GM12878 (cell line): ENCODE measurements at regions not wholly inside any gene's neighbourhood (a gene's known extent, or its start where the extent isn't known, plus 50 kb on each side); places are given as distances from the start of the nearest gene placed in this dataset.

Experiments used
- ATAC-seq: fragments of 200-7000 bp; cut with Tn5 transposase; 3 replicates; pipeline ENCODE4 v1.9.1; 2020; ENCODE audit warnings: mild to moderate bottlenecking, moderate library complexity
- BruUV-seq: library from RNA; stranded (reverse); fragments of 400-500 nt; replicated peaks from 2 replicates; lab custom pipeline; 2021; lab: Mats Ljungman, UMichigan
- CTCF ChIA-PET: fragments of 300-600 bp; sonication (Branson Sonifier 250); formaldehyde crosslinking; extraction: SDS; loops from one replicate; lab custom pipeline; 2021; ENCODE audit warnings: inconsistent platforms; lab: Yijun Ruan, JAX
- POLR2A ChIA-PET: fragments of 350-600 bp; formaldehyde crosslinking; extraction: SDS; loops from one replicate; lab custom pipeline; 2021; ENCODE audit warnings: inconsistent platforms; lab: Charles Lee
- RAD21 ChIA-PET: fragments of 300-600 bp; sonication (Branson Sonifier 250); formaldehyde crosslinking; loops from one replicate; lab custom pipeline; 2023; ENCODE audit warnings: antibody characterized with exemption; ENCODE audit not compliant: unreplicated experiment; lab: Charles Lee
- SMC1A ChIA-PET: fragments of 300-600 bp; sonication (Branson Sonifier 250); formaldehyde crosslinking; loops from one replicate; lab custom pipeline; 2023; ENCODE audit not compliant: unreplicated experiment, uncharacterized antibody; lab: Charles Lee
- DNase-seq: peaks from one replicate; pipeline ENCODE4 v3.0.0-alpha.2; 2011; ENCODE audit warnings: low read depth, low spot score
- FAIRE-seq: peaks from 3 replicates; lab custom pipeline; 2011; peaks lifted over from hg19 to GRCh38; lab: Jason Lieb, UNC
- H2AFZ ChIP-seq: 2 replicates; pipeline ENCODE4 v1.6.0; 2011; ENCODE audit warnings: low read depth, low read length, control low read depth; ENCODE audit not compliant: control insufficient read depth
- H3K27ac ChIP-seq: 2 replicates; pipeline ENCODE4 v1.5.1; 2011; ENCODE audit warnings: control low read depth; ENCODE audit not compliant: control insufficient read depth, insufficient read depth
- H3K27me3 ChIP-seq, 2 experiments: replicated peaks in 1 of 2; 2 replicates each; pipeline versions ENCODE4 v1.6.0 to v1.6.1; 2011; ENCODE audit warnings: low read length in 1 of 2; ENCODE audit not compliant: control insufficient read depth in 2 of 2, insufficient read depth in 2 of 2
- H3K36me3 ChIP-seq, 2 experiments: 2 replicates each; pipeline ENCODE4 v1.5.1; 2011; ENCODE audit warnings: low read length in 1 of 2; ENCODE audit not compliant: control insufficient read depth in 2 of 2, insufficient read depth in 2 of 2
- H3K4me1 ChIP-seq: 2 replicates; pipeline ENCODE4 v1.6.1; 2011; ENCODE audit warnings: mild to moderate bottlenecking, low read length, moderate library complexity, mixed read lengths; ENCODE audit not compliant: control insufficient read depth, insufficient read depth
- H3K4me2 ChIP-seq: 2 replicates; pipeline ENCODE4 v1.6.0; 2011; ENCODE audit warnings: control low read depth; ENCODE audit not compliant: control insufficient read depth, insufficient read depth
- H3K4me3 ChIP-seq: fragments of 200-600 bp; sonication (generic); 2 replicates; pipeline ENCODE4 v1.5.1; 2016
- H3K79me2 ChIP-seq: 2 replicates; pipeline ENCODE4 v1.6.0; 2011; ENCODE audit warnings: low read length; ENCODE audit not compliant: control insufficient read depth, insufficient read depth
- H3K9ac ChIP-seq: 2 replicates; pipeline ENCODE4 v1.8.0; 2011; ENCODE audit warnings: low read length, control low read depth, mixed read lengths; ENCODE audit not compliant: control insufficient read depth, insufficient read depth
- H3K9me3 ChIP-seq: replicated peaks from 3 replicates; pipeline ENCODE4 v1.5.1; 2011; ENCODE audit warnings: mild to moderate bottlenecking, low read length; ENCODE audit not compliant: control insufficient read depth, insufficient read depth
- H4K20me1 ChIP-seq: 2 replicates; pipeline ENCODE4 v1.6.0; 2011; ENCODE audit not compliant: control insufficient read depth, insufficient read depth
- MEF2B ChIP-seq: fragments of 450-650 bp; IDR thresholded peaks from 2 replicates; pipeline ENCODE4 v1.6.1; 2018; ENCODE audit warnings: mild to moderate bottlenecking, moderate library complexity; ENCODE audit not compliant: partially characterized antibody, poor library complexity, severe bottlenecking
- NBN ChIP-seq: fragments of 450-650 bp; IDR thresholded peaks from 2 replicates; pipeline ENCODE4 v1.6.1; 2016
- WGBS: methylation state at CpG from one replicate; pipeline ENCODE4 v1.1.6; 2016; ENCODE audit warnings: low lambda C conversion rate; ENCODE audit not compliant: insufficient replicate concordance, insufficient coverage; ENCODE audit errors: missing lambda C conversion rate; 5-methylcytosine and 5-hydroxymethylcytosine counted together
- in situ Hi-C: fragments of 300-500 bp; cut with MboI; formaldehyde crosslinking; loops from 9 replicates; pipeline ENCODE4 v1.14.3; 2018; ENCODE audit warnings: mixed read lengths
- intact Hi-C: fragments of 100-400 bp; cut with micrococcal nuclease; formaldehyde crosslinking; loops from one replicate; pipeline ENCODE4 v1.14.2; 2022; ENCODE audit not compliant: unreplicated experiment
- TF ChIP-seq, protein P1 (sequence below): fragments of 450-650 bp; formaldehyde crosslinking; IDR thresholded peaks from 2 replicates; pipeline ENCODE4 v1.4.0; 2020; ENCODE audit warnings: mild to moderate bottlenecking, moderate library complexity

DNA sequence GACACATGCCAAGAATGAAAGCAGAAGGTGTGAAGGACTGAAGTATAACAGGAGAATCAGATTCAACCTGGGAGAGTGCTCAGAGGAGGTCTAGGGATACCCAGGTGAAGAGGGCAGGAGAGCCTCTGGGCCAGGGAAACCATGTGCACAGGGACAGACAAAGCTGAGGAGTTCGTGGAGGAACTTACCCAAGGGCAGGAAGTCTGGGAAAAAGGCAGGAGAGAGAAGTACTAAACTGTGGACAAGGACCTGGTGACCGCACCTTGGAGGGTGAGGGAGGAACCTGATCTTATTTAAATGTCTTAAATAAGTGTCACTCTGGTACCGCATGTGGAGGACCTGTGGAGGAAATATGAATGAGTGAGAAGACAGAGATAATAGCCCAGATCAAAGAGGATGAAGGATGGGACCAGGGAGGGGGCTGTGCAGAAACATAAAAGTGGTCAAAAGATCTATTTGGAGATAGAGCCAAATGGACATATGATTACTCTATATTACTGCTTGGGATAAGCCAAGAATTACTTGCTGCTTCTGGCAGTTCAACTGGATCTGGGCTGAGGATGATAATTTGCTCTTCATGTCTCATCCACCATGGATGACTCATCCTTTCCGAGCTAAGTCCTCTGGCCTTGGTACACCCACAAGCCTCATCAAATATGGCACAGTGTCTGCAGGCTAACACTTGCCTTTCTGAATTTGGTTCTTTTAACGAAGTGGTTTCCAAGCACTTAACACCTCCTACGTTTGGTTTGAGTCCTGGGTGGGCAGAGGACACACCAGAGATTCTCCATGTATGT is 116.9 kb upstream of the NMNAT3 start:
- no peaks in the 10 kb centered on the region for H3K36me3 ChIP-seq
- intact Hi-C loops = no loop called here
- no peak overlapping the region for H3K9ac ChIP-seq
- no TSS peak for BruUV-seq
- ATAC-seq (no peak), FAIRE-seq (no peak), DNase-seq (no peak)
- H3K9me3 ChIP-seq = no peaks in the 10 kb centered on the region
- ChIA-PET POLR2A (no interaction called here), CTCF (no interaction called here), RAD21 (no interaction called here), SMC1A (no interaction called here)
- 18% methylated on average over 6 of the region's 6 CpGs for WGBS
- H4K20me1 ChIP-seq = no peaks in the 10 kb centered on the region
- no peaks in the 10 kb centered on the region for H3K79me2 ChIP-seq
- no peaks in the 10 kb centered on the region for H3K27me3 ChIP-seq
- H2AFZ ChIP-seq = no peak overlapping the region
- no peak overlapping the region for H3K4me2 ChIP-seq
- no peak overlapping the region for H3K4me3 ChIP-seq
- TF ChIP-seq, protein P1, sequence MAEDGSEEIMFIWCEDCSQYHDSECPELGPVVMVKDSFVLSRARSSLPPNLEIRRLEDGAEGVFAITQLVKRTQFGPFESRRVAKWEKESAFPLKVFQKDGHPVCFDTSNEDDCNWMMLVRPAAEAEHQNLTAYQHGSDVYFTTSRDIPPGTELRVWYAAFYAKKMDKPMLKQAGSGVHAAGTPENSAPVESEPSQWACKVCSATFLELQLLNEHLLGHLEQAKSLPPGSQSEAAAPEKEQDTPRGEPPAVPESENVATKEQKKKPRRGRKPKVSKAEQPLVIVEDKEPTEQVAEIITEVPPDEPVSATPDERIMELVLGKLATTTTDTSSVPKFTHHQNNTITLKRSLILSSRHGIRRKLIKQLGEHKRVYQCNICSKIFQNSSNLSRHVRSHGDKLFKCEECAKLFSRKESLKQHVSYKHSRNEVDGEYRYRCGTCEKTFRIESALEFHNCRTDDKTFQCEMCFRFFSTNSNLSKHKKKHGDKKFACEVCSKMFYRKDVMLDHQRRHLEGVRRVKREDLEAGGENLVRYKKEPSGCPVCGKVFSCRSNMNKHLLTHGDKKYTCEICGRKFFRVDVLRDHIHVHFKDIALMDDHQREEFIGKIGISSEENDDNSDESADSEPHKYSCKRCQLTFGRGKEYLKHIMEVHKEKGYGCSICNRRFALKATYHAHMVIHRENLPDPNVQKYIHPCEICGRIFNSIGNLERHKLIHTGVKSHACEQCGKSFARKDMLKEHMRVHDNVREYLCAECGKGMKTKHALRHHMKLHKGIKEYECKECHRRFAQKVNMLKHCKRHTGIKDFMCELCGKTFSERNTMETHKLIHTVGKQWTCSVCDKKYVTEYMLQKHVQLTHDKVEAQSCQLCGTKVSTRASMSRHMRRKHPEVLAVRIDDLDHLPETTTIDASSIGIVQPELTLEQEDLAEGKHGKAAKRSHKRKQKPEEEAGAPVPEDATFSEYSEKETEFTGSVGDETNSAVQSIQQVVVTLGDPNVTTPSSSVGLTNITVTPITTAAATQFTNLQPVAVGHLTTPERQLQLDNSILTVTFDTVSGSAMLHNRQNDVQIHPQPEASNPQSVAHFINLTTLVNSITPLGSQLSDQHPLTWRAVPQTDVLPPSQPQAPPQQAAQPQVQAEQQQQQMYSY (CRISPR knock-in tag) = no peak
- TF ChIP-seq NBN (no peak), MEF2B (no peak)
- no peaks in the 10 kb centered on the region for H3K4me1 ChIP-seq
- H3K27ac ChIP-seq = no peak overlapping the region
- in situ Hi-C loops = no loop called here
